Breast epithelium (tissue), 4 donors: ENCODE measurements at regions not wholly inside any gene's neighbourhood (a gene's known extent, or its start where the extent isn't known, plus 50 kb on each side); places are given as distances from the start of the nearest gene placed in this dataset.

Experiments
- DNase-seq, 2 donors: peaks; one replicate each; pipeline ENCODE4 v3.0.0-alpha.2; 2019; ENCODE audit warnings: low spot score in 2 of 2
- H3K27ac ChIP-seq, 2 donors: fragments of 200-600 bp; sonication (generic) in 1 of 2; one replicate each; pipeline ENCODE4 v1.5.1; 2016 to 2019; ENCODE audit warnings: mild to moderate bottlenecking in 1 of 2
- H3K27me3 ChIP-seq, 2 donors: fragments of 200-600 bp; sonication (generic) in 1 of 2; one replicate each; pipeline versions ENCODE4 v1.5.1 to v1.6.0; 2017 to 2019; ENCODE audit warnings: control low read depth in 1 of 2, mild to moderate bottlenecking in 1 of 2
- H3K36me3 ChIP-seq: fragments of 200-600 bp; one replicate; pipeline ENCODE4 v1.5.1; 2019
- H3K4me1 ChIP-seq, 2 donors: fragments of 200-600 bp; sonication (generic); one replicate each; pipeline ENCODE4 v1.5.1; 2016 to 2019; ENCODE audit warnings: control low read depth in 1 of 2
- H3K4me3 ChIP-seq, 3 donors: fragments of 200-600 bp; sonication (generic); 1 replicate in 2 of 3; 2 replicates in 1 of 3; pipeline ENCODE4 v1.5.1; 2016 to 2019; ENCODE audit warnings: mild to moderate bottlenecking in 3 of 3, moderate library complexity in 2 of 3
- H3K9me3 ChIP-seq, 2 donors: fragments of 200-600 bp; sonication (generic) in 1 of 2; one replicate each; pipeline ENCODE4 v1.5.1; 2016 to 2019; ENCODE audit warnings: control low read depth in 1 of 2
- CTCF ChIP-seq, 3 donors: fragments of 450-650 bp; IDR thresholded peaks; one replicate each; pipeline ENCODE4 v1.5.1; 2016 to 2017; ENCODE audit warnings: antibody characterized with exemption in 3 of 3, mild to moderate bottlenecking in 3 of 3, moderate library complexity in 3 of 3
- POLR2A ChIP-seq: fragments of 450-650 bp; IDR thresholded peaks from one replicate; pipeline ENCODE4 v1.6.1; 2016; ENCODE audit warnings: antibody characterized with exemption, mild to moderate bottlenecking, moderate library complexity
- POLR2AphosphoS5 ChIP-seq, 3 donors: sonication (generic); formaldehyde crosslinking; IDR thresholded peaks; one replicate each; pipeline ENCODE4 v1.6.1; 2017; ENCODE audit warnings: antibody characterized with exemption in 3 of 3
- intact Hi-C: fragments of 100-400 bp; cut with DNase I; formaldehyde crosslinking; loops from one replicate; pipeline ENCODE4 v1.15.1; 2023; ENCODE audit warnings: low total_unique reads

DNA sequence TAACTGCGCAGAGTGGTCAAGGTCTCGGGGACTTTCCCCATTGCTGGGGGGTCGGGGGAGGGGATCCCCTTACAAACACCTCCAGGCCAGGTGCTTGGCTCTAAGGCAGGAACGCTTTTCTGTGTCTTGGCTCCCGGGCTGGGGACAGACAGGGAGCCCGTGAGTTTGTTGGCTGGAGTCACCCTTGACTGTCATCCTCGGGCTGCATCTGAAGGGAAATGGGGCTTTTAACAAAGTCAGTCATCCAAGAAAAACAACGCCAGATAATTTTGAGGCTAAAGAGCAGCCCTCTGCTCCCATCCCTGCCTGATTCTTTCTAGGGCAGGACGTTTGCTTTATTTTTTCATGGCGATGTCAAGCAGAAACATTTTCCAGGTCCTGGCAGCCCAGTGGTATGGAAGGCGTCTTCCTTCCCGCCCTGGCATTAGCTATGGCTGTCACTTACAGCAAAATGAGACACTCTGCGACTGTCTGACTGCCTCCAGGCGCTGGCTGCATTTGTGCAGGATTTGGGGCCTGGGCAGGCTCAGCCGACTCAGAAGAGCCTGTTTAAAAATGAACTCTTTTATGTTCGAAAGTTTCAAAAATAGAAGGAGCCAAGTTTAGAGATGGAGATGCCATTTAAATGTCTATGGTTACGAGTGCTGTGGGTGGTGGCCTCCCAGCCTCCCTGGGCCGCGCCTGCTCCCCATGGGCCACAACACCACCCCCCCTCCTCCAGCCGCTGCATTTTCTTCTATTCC is 54.7 kb upstream of the TNS3 start:
- DNase-seq: no peak
- Histone ChIP-seq H3K9me3 (no peaks in the 10 kb centered on the region), H3K4me3 (peak overlapping the region in 2 of 3 donors; percentile 32 to 50), H3K27ac (peak overlapping the region; percentile 80 to 88), H3K36me3 (no peaks in the 10 kb centered on the region), H3K4me1 (no peaks in the 10 kb centered on the region), H3K27me3 (no peaks in the 10 kb centered on the region)
- intact Hi-C loops: no loop called here
- no peak for TF ChIP-seq CTCF (IDR thresholded peaks at IDR 0.05)
- TF ChIP-seq POLR2AphosphoS5 (IDR thresholded peaks at IDR 0.05): no peak
- no peak for TF ChIP-seq POLR2A

DNA sequence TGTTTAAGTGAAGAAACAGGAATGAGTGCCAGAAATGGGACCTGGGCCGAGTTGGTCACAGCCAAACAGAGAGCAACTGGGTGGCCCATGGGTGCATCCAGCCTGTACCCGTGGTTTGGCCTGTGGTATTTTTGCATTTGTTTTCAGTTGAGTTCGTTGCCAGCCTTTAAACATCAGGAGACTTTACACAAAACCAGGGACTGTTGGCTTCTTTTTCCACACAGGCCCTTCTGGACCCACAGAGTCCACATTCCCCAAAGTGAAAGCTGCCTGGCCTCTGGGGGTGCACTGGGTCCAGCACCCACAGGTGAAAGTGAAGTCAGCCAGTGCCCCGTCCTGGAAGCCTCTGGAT is 54.1 kb upstream of the TNS3 start:
- intact Hi-C loops: no loop called here
- Histone ChIP-seq H3K9me3 (no peaks in the 10 kb centered on the region), H3K36me3 (no peaks in the 10 kb centered on the region), H3K4me1 (no peaks in the 10 kb centered on the region), H3K4me3 (peak overlapping the region in 2 of 3 donors; percentile 32 to 50), H3K27ac (peak overlapping the region; percentile 80 to 88), H3K27me3 (no peaks in the 10 kb centered on the region)
- DNase-seq: peak in 1 of 2 donors; percentile 55
- TF ChIP-seq CTCF (IDR thresholded peaks at IDR 0.05): no peak
- TF ChIP-seq POLR2AphosphoS5 (IDR thresholded peaks at IDR 0.05): no peak
- no peak for TF ChIP-seq POLR2A

GRCh38 chr7:47635091-47636080 is 53.5 kb upstream of the TNS3 start:
- TF ChIP-seq CTCF (IDR thresholded peaks at IDR 0.05) (no peak), POLR2AphosphoS5 (IDR thresholded peaks at IDR 0.05) (peak in 1 of 3 donors; percentile 52), POLR2A (no peak)
- DNase-seq: peak; percentile 78 to 86
- intact Hi-C loops: no loop called here
- Histone ChIP-seq H3K36me3 (no peaks in the 10 kb centered on the region), H3K9me3 (no peaks in the 10 kb centered on the region), H3K27ac (peak overlapping the region; percentile 80 to 88), H3K4me1 (no peaks in the 10 kb centered on the region), H3K27me3 (no peaks in the 10 kb centered on the region), H3K4me3 (peak overlapping the region in 2 of 3 donors; percentile 32 to 50)

DNA sequence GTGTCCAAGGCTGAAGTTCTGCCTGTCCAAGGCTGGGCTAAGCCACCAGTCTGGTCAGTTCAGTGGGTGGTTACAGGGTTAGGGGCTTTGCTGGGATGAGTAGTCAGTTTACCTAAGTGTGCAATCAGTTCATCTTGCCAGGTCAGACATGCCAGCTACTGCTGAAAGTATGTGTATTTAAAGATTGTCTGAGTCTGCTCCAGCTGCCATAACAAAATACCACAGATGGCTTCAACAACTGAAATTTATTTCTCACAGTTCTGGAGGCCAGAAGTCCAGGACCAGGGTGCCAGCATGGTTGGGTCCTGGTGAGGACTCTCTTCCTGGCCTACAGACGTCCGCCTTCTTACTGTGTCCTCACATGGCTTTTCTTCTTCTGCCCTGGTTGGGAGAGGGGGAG is 52.4 kb upstream of the TNS3 start:
- TF ChIP-seq CTCF (IDR thresholded peaks at IDR 0.05): no peak
- no peak for TF ChIP-seq POLR2AphosphoS5 (IDR thresholded peaks at IDR 0.05)
- TF ChIP-seq POLR2A: no peak
- Histone ChIP-seq H3K4me1 (no peaks in the 10 kb centered on the region), H3K36me3 (no peaks in the 10 kb centered on the region), H3K9me3 (no peaks in the 10 kb centered on the region), H3K27me3 (no peaks in the 10 kb centered on the region), H3K27ac (peak overlapping the region in 1 of 2 donors; percentile 80), H3K4me3 (no peak overlapping the region)
- intact Hi-C loops: no loop called here
- no peak for DNase-seq

- DNase-seq: no peak
- H3K4me1 ChIP-seq: no peaks in the 10 kb centered on the region
These were observed 51.2 kb upstream of the TNS3 start for GRCh38 chr7:47633134-47633533.

More at GRCh38 chr7:47633134-47633533, 51.2 kb upstream of the TNS3 start:
- intact Hi-C loops: no loop called here
- no peaks in the 10 kb centered on the region for H3K9me3 ChIP-seq
- TF ChIP-seq POLR2AphosphoS5 (IDR thresholded peaks at IDR 0.05) (no peak), POLR2A (no peak), CTCF (IDR thresholded peaks at IDR 0.05) (no peak)
- H3K27ac ChIP-seq: no peak overlapping the region
- no peak overlapping the region for H3K4me3 ChIP-seq
- no peaks in the 10 kb centered on the region for H3K36me3 ChIP-seq
- no peaks in the 10 kb centered on the region for H3K27me3 ChIP-seq
